ENCODE measurements at regions not wholly inside any gene's neighbourhood (a gene's known extent, or its start where the extent isn't known, plus 50 kb on each side); places are given as distances from the start of the nearest gene placed in this dataset.

- H3K4me1 ChIP-seq: no peaks in the 10 kb centered on the region
- H3K36me3 ChIP-seq: no peaks in the 10 kb centered on the region
- H3K27ac ChIP-seq: no peak overlapping the region
- H3K27me3 ChIP-seq: no peaks in the 10 kb centered on the region
- DNase-seq: no peak
- no peak overlapping the region for H3K4me3 ChIP-seq
- TF ChIP-seq CTCF (IDR thresholded peaks at IDR 0.05): no peak
- TF ChIP-seq POLR2A (IDR thresholded peaks at IDR 0.05): no peak
- H3K9me3 ChIP-seq: no peaks in the 10 kb centered on the region
Measured at GRCh38 chr3:67897351-67898336, 243.2 kb upstream of the SUCLG2 start.

- Histone ChIP-seq H3K27me3 (no peaks in the 10 kb centered on the region), H3K36me3 (no peaks in the 10 kb centered on the region), H3K9me3 (no peaks in the 10 kb centered on the region), H3K4me3 (no peak overlapping the region), H3K4me1 (no peaks in the 10 kb centered on the region), H3K27ac (no peak overlapping the region)
- no peak for DNase-seq
- TF ChIP-seq POLR2A (IDR thresholded peaks at IDR 0.05) (no peak), CTCF (IDR thresholded peaks at IDR 0.05) (no peak)
Measured at GRCh38 chr3:67896130-67896529, 241.7 kb upstream of the SUCLG2 start.

GRCh38 chr3:67894510-67894909, 240.1 kb upstream of the SUCLG2 start:
- no peaks in the 10 kb centered on the region for H3K27me3 ChIP-seq
- TF ChIP-seq POLR2A (IDR thresholded peaks at IDR 0.05) (no peak), CTCF (IDR thresholded peaks at IDR 0.05) (no peak)
- no peaks in the 10 kb centered on the region for H3K9me3 ChIP-seq
- no peak overlapping the region for H3K4me3 ChIP-seq
- H3K4me1 ChIP-seq: no peaks in the 10 kb centered on the region
- H3K36me3 ChIP-seq: no peaks in the 10 kb centered on the region
- no peak for DNase-seq
- no peak overlapping the region for H3K27ac ChIP-seq

GRCh38 chr3:67884345-67884744, 229.9 kb upstream of the SUCLG2 start:
- H3K9me3 ChIP-seq: no peaks in the 10 kb centered on the region
- no peaks in the 10 kb centered on the region for H3K27me3 ChIP-seq
- H3K27ac ChIP-seq: no peak overlapping the region
- no peak for TF ChIP-seq CTCF (IDR thresholded peaks at IDR 0.05)
- TF ChIP-seq POLR2A (IDR thresholded peaks at IDR 0.05): no peak
- no peak overlapping the region for H3K4me3 ChIP-seq
- no peak for DNase-seq
- no peaks in the 10 kb centered on the region for H3K4me1 ChIP-seq
- no peaks in the 10 kb centered on the region for H3K36me3 ChIP-seq

GRCh38 chr3:67883766-67884165, 229.4 kb upstream of the SUCLG2 start:
- no peak for TF ChIP-seq CTCF (IDR thresholded peaks at IDR 0.05)
- no peak for TF ChIP-seq POLR2A (IDR thresholded peaks at IDR 0.05)
- Histone ChIP-seq H3K36me3 (no peaks in the 10 kb centered on the region), H3K27me3 (no peaks in the 10 kb centered on the region)

More at GRCh38 chr3:67883766-67884165, 229.4 kb upstream of the SUCLG2 start:
- Histone ChIP-seq H3K9me3 (no peaks in the 10 kb centered on the region), H3K27ac (no peak overlapping the region), H3K4me3 (no peak overlapping the region), H3K4me1 (no peaks in the 10 kb centered on the region)
- DNase-seq: no peak

Measured in Peyer's patch (tissue), 4 donors.